Activated CD8-positive, alpha-beta memory T cell treated with anti-CD3 and anti-CD28 coated beads, Interleukin-2, amount 10 ng/mL, durations not matched to agents 7 days and 5 days (primary cell): ENCODE measurements at regions not wholly inside any gene's neighbourhood (a gene's known extent, or its start where the extent isn't known, plus 50 kb on each side); places are given as distances from the start of the nearest gene placed in this dataset.
A peak's percentile ranks its signal among the peaks of the same experiment; 100 is the strongest.
"Not testable (repeated sequence)": the region's sequence is repeated elsewhere in the genome, so short reads cannot be mapped to it uniquely, and the experiment has no call there.

Experiments
- ATAC-seq: fragments of 150-1000 bp; cut with Tn5 transposase; one replicate; pipeline ENCODE4 v1.10.0; 2021; ENCODE audit warnings: moderate library complexity
- CTCF ChIA-PET: fragments of 350-600 bp; sonication (Branson Sonifier 250); formaldehyde crosslinking; loops from one replicate; lab custom pipeline; 2021; ENCODE audit warnings: antibody characterized with exemption; lab: Charles Lee
- DNase-seq: peaks from one replicate; pipeline ENCODE4 v3.0.0-alpha.2; 2020
- H3K27ac Mint-ChIP-seq: one replicate; pipeline ENCODE4 v1.8.0; 2021; ENCODE audit warnings: mild to moderate bottlenecking, mixed read lengths
- H3K27me3 Mint-ChIP-seq: one replicate; pipeline ENCODE4 v1.8.0; 2021; ENCODE audit warnings: mixed read lengths
- H3K36me3 Mint-ChIP-seq: one replicate; pipeline ENCODE4 v1.8.0; 2021; ENCODE audit warnings: mild to moderate bottlenecking, mixed read lengths
- H3K4me1 Mint-ChIP-seq: one replicate; pipeline ENCODE4 v1.8.0; 2021; ENCODE audit warnings: mixed read lengths
- H3K4me3 Mint-ChIP-seq: one replicate; pipeline ENCODE4 v1.8.0; 2021; ENCODE audit warnings: mild to moderate bottlenecking, moderate library complexity, mixed read lengths
- H3K9me3 Mint-ChIP-seq: one replicate; pipeline ENCODE4 v1.8.0; 2022; ENCODE audit warnings: low read depth, mixed read lengths

DNA sequence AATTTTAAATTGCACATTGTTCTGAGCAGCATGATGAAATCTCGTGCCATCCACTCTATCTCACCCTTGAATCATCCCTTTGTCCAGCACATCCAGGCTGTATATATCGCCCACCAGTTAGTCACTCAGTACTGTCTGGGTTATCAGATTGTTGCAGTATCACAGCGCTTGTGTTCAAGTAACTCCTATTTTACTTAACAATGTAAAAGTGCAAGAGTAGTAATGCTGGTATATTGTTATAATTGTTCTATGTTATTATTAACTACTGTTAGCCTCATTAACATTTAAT lies 82.8 kb upstream of the NBPF26 start:
- CTCF ChIA-PET, H3K36me3 Mint-ChIP-seq, H3K4me1 Mint-ChIP-seq, H3K27me3 Mint-ChIP-seq, DNase-seq, H3K27ac Mint-ChIP-seq, H3K9me3 Mint-ChIP-seq, H3K4me3 Mint-ChIP-seq: not testable (repeated sequence)
- ATAC-seq: peak; percentile 65

DNA sequence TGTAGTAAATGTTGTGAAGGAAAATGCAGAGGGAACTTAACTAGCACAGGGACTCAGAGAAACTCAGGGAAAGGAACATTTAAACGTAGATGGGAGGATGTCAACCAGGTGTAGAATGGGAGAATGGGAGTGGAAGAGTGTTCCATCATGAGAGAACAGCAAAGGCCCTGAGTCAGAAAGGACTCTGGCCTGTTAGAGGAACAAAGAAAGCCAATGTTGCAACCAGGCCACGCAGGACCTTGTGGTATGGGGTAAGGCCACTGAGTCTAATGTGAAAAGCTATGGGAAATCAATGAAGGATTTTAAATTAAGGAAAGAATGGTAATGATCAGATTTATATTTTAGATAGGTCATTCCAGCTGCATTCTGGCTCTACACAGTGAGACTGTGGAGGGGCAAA lies 76.6 kb upstream of the NBPF26 start:
- H3K27me3 Mint-ChIP-seq, H3K4me1 Mint-ChIP-seq, ATAC-seq, H3K27ac Mint-ChIP-seq, H3K9me3 Mint-ChIP-seq, H3K36me3 Mint-ChIP-seq, CTCF ChIA-PET, H3K4me3 Mint-ChIP-seq, DNase-seq: not testable (repeated sequence)

GRCh38 chr1:120648915-120649623 lies 74.7 kb upstream of the NBPF26 start:
- H3K27ac Mint-ChIP-seq, H3K4me1 Mint-ChIP-seq, DNase-seq, CTCF ChIA-PET, ATAC-seq, H3K9me3 Mint-ChIP-seq, H3K36me3 Mint-ChIP-seq, H3K4me3 Mint-ChIP-seq, H3K27me3 Mint-ChIP-seq: not testable (repeated sequence)

- H3K9me3 Mint-ChIP-seq, H3K27ac Mint-ChIP-seq, H3K36me3 Mint-ChIP-seq: not testable (repeated sequence)
Observed at GRCh38 chr1:120649730-120650129, 74.0 kb upstream of the NBPF26 start.

GRCh38 chr1:120654114-120654513 lies 69.6 kb upstream of the NBPF26 start:
- H3K27me3 Mint-ChIP-seq, CTCF ChIA-PET, H3K27ac Mint-ChIP-seq, H3K4me1 Mint-ChIP-seq, ATAC-seq, H3K4me3 Mint-ChIP-seq, H3K9me3 Mint-ChIP-seq, H3K36me3 Mint-ChIP-seq, DNase-seq: not testable (repeated sequence)

More at GRCh38 chr1:120649730-120650129, 74.0 kb upstream of the NBPF26 start:
- DNase-seq, CTCF ChIA-PET, H3K4me1 Mint-ChIP-seq, ATAC-seq, H3K27me3 Mint-ChIP-seq, H3K4me3 Mint-ChIP-seq: not testable (repeated sequence)

- H3K9me3 Mint-ChIP-seq, H3K27me3 Mint-ChIP-seq, ATAC-seq, H3K36me3 Mint-ChIP-seq, H3K4me1 Mint-ChIP-seq, DNase-seq, H3K27ac Mint-ChIP-seq, CTCF ChIA-PET, H3K4me3 Mint-ChIP-seq: not testable (repeated sequence)
Observed at GRCh38 chr1:120655394-120655793, 68.4 kb upstream of the NBPF26 start.

- ATAC-seq, CTCF ChIA-PET, H3K4me3 Mint-ChIP-seq, H3K4me1 Mint-ChIP-seq, H3K27ac Mint-ChIP-seq, H3K36me3 Mint-ChIP-seq, H3K9me3 Mint-ChIP-seq, H3K27me3 Mint-ChIP-seq, DNase-seq: not testable (repeated sequence)
Observed at GRCh38 chr1:120656116-120656515, 67.6 kb upstream of the NBPF26 start.

GRCh38 chr1:120657804-120658203 lies 65.9 kb upstream of the NBPF26 start:
- CTCF ChIA-PET, H3K9me3 Mint-ChIP-seq, H3K4me1 Mint-ChIP-seq, H3K27ac Mint-ChIP-seq, H3K4me3 Mint-ChIP-seq, H3K27me3 Mint-ChIP-seq, ATAC-seq, H3K36me3 Mint-ChIP-seq, DNase-seq: not testable (repeated sequence)

GRCh38 chr1:120658622-120659021 lies 65.1 kb upstream of the NBPF26 start:
- H3K27ac Mint-ChIP-seq, DNase-seq, H3K4me3 Mint-ChIP-seq, ATAC-seq, H3K4me1 Mint-ChIP-seq, H3K9me3 Mint-ChIP-seq, H3K27me3 Mint-ChIP-seq, CTCF ChIA-PET, H3K36me3 Mint-ChIP-seq: not testable (repeated sequence)

DNA sequence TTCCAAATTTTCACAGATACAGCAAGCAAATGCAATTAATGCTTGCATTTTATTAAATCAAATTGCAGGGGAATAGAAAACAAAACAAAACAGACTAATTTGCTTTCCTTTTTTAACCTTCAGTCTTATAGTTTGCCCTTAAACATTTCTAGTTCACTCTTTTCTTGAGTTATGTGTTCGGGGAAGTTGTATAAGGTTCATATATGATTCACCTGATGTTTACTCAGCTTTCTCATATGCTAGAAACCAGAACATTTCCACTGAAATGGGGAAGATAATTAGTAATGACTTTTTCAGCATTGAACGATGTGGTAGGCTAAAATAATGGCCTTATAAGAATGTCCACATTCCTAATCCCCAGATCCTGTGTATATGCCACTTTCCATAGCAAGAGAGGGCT lies 64.6 kb upstream of the NBPF26 start:
- DNase-seq, CTCF ChIA-PET, H3K27ac Mint-ChIP-seq, H3K9me3 Mint-ChIP-seq, H3K4me3 Mint-ChIP-seq, H3K36me3 Mint-ChIP-seq, H3K27me3 Mint-ChIP-seq, ATAC-seq, H3K4me1 Mint-ChIP-seq: not testable (repeated sequence)

- H3K36me3 Mint-ChIP-seq, DNase-seq, ATAC-seq, H3K27ac Mint-ChIP-seq, H3K9me3 Mint-ChIP-seq, H3K27me3 Mint-ChIP-seq, H3K4me1 Mint-ChIP-seq, CTCF ChIA-PET: not testable (repeated sequence)
- H3K4me3 Mint-ChIP-seq: peak overlapping the region; percentile 73
Observed at GRCh38 chr1:120664376-120665249, 59.1 kb upstream of the NBPF26 start.

GRCh38 chr1:120665250-120665577 lies 58.5 kb upstream of the NBPF26 start:
- H3K9me3 Mint-ChIP-seq, CTCF ChIA-PET, H3K27ac Mint-ChIP-seq, H3K27me3 Mint-ChIP-seq, H3K4me1 Mint-ChIP-seq, H3K36me3 Mint-ChIP-seq: not testable (repeated sequence)
- DNase-seq (peak; percentile 41), ATAC-seq (peak; percentile 97)
- peak overlapping the region; percentile 73 for H3K4me3 Mint-ChIP-seq

- CTCF ChIA-PET, H3K27me3 Mint-ChIP-seq, H3K36me3 Mint-ChIP-seq, DNase-seq, H3K4me3 Mint-ChIP-seq, H3K27ac Mint-ChIP-seq, H3K4me1 Mint-ChIP-seq, H3K9me3 Mint-ChIP-seq: not testable (repeated sequence)
- ATAC-seq: peak; percentile 35
Observed at GRCh38 chr1:120668187-120668586, 55.6 kb upstream of the NBPF26 start.
